Activated T-helper 9 cell treated with anti-CD3 and anti-CD28 coated beads, Interleukin-2, amount 50 U/mL, for 16 hours (primary cell): ENCODE measurements at regions not wholly inside any gene's neighbourhood (a gene's known extent, or its start where the extent isn't known, plus 50 kb on each side); places are given as distances from the start of the nearest gene placed in this dataset.
A peak's percentile ranks its signal among the peaks of the same experiment; 100 is the strongest.
"Not testable (repeated sequence)": the region's sequence is repeated elsewhere in the genome, so short reads cannot be mapped to it uniquely, and the experiment has no call there.

Source experiments
- DNase-seq: peaks from one replicate; pipeline ENCODE4 v3.0.0-alpha.2; 2020; ENCODE audit warnings: low read depth

DNA sequence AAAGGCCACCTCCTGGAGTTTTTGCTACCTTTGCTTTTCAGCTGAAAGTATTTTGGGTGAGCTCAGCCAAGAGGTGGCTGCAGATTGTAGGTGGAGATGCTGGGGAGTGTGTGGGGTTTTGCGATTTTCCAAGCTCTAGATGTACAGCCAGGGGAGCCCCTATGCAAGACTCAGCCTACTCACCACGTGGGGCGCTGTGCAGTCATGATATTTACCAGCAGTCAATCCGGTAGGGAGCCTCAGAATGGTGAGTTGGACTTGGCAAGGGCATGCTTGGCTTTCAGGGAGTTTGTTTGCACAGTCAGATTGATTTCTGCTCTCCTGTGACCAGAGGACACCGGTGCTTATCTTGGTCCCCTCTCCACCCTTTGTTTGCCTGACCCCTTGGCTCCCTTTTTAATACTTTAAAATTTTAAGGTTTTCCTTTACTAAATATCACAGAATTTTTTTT is 175.3 kb downstream of the UTP18 start:
- DNase-seq: no peak

DNA sequence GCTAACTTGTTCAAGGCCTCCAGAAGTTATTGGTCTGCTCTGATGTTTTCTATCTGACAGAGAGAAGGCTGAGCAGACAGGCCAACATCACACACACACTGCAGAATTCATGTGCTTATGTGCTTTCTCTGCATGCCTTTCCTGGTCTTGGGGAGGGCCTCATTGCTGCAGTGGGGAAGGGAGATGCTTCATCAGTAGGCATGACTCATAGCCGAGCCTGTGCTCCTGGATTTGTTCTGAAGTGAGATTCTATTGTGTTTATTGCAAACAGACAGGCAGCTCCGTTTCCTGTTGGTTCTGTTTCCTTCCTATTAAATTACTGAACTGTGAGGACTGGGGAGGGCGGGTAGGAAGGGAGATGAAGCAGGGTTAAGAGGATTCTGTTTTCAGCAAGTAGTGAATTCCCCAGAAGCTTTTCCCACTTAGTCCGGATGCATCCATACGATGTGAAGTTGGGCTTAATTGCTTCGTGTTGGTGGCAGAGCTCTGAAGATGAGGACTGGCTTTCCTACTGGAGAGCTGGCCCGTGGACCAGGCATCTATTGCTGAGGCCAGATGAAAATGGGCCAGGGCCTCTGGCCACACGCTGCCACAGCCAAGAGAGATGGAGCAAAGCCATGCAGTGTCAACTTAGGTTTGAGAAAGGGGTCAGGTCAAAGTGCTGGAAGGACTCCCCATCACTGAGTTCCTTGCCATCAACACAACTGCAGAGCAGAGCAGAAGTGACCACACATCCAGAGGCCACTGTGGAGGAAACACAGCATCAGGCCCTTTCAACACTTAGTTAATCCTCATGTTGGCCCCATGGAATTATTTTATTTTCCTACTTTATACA is 179.3 kb downstream of the UTP18 start:
- DNase-seq: no peak

DNA sequence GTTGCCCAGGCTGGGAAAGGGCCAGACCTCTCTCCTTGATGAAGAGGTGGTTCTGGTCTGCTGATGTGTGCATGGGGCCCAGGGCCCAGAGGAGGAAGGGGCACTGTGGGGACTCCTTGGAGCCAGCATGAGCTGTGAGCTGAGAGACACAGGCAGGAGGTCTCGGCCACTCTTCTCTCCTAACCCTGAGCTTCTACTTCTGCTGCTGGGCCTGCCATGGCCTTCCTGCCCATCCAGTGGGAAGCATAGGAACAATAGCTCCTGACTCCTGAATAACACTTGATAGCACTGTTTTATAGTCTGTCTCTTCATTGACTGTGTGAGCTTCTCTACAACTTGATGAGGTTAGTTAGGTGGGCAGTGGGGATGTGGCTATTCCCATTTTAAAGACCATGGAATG is 181.1 kb downstream of the UTP18 start:
- DNase-seq: no peak

DNA sequence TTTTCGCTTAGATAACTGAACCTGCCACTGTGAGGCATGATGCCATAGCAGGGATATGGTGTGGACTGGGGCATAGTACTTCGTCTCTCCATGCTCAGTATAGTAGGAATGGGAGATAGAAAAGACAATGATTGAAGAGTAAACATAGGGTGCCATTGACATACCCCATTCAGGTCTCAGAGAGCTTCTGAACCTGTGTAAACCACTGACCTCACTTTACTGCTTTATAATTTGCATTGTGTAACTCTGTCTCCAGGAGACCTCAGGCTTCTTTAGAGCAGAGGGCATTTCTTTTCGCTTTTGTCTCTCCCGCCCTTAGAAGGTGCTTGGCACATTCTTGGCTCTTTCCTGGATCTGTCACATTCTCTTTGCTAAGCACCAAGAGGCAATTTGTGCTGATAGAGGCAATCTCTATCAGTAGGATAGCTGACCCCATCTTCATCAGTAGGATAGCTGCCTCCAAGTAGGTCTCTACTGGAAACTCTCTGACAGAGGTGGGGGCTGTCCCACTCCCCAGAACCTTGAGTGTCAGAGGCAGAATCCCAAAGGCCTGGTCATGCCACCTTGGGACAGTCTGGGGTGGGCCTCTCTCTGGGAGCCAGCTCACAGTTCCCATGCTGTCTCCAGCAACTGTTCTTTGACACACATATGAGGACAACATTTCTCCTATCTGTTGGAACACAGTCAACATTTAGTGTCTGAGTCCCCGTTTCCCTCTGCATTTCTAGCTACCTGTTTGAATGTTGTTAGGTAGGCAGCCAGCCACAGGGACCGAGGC is 181.9 kb downstream of the UTP18 start:
- DNase-seq: no peak

DNA sequence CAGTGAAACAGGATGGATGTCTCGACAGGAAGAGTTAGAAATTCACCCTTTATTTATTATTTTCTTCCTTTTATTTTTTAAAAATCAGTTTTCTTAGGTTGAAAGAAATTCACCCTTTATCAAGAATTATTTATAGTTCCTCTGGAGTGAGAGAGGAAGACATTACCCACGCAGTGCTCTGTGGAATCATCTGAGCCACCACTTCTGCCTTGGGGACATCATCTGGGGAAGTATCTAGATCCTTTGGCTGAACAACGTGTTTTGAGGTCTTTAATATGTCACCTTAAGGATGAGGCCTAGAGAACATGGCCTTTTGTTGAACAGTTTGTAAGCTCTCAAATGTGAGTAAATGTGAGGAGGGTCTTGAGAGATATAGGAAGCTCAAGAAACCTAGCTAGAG is 183.3 kb downstream of the UTP18 start:
- no peak for DNase-seq

DNA sequence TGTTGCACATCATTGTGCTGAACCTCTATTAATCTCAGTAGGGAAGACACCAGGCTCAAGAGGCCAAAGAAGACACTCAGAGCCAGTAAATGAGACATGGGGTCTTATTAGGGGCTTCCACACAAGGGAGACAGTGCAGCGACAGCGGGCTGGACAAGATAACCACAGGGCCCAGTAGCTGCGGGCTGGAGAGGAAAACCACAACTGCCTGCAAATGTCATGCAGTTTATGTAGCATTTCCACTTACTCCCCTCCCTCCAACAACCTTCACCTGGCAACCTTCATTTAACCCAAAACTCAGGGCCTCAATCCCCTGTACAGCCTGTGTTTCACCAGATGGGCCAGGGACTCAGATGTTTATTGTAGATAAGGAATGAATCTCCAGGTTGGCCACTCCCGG is 185.6 kb downstream of the UTP18 start:
- DNase-seq: no peak

DNA sequence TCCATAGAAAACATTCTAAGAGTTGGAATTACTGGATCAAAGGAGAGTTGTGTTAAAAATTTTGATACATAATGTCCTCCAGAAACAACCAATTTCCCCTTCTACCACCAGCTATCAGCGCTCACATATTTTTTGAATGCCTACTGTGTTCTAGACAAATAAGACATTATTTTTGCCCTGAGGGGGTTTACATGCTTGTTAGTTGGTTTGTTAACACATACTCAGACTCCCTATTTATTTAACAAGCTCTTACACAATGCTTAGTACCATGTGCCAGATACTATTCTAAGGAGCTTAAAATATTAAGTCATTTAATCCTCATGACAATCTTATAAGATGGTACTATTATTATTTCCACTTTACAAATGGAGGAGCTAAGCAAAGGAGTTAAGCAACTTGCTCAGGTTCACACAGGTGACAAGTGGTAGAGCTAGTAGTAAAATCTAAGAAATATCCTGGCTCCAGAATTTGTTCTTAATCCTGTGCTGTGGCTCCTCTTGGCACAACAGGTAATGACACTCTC is 194.2 kb downstream of the UTP18 start:
- DNase-seq: no peak

DNA sequence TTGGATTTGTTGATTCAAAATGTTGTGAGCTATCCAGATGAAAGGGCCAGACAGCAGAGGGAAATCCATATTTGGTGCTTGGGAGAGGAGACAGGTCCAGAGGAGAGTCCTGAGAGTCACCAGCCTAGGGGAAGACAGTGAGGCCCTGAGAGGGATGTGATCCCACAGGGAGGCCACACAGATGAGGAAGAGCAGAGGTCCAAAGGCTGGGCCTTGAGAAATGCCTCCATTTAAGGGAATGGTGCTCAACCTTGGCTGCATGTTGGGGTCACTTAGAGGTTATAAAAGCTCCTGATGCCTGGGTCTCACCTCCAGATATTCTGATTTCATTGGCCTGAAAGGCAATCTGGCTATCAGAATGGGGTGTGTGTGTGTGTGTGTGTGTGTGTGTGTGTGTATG is 194.9 kb downstream of the UTP18 start:
- DNase-seq: no peak

DNA sequence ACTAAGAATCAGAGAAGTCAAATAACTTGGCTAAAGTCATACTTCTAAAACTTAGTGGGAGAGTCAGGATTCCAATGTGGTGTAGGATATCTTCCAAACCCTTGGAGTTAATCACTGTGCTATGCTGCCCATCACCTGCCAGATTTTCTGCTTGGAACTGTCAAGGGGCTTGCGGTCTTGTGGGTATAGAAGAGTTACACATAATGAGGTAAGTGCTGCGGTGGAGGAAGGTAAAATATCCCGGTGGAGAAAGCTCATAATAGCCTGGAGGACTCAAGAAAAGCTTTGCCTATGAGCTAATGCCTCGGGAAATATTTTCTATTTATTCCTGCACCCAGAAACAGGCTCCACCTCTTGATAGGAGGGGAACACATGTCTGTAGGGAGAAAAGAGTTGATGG is 195.6 kb downstream of the UTP18 start:
- DNase-seq: no peak

DNA sequence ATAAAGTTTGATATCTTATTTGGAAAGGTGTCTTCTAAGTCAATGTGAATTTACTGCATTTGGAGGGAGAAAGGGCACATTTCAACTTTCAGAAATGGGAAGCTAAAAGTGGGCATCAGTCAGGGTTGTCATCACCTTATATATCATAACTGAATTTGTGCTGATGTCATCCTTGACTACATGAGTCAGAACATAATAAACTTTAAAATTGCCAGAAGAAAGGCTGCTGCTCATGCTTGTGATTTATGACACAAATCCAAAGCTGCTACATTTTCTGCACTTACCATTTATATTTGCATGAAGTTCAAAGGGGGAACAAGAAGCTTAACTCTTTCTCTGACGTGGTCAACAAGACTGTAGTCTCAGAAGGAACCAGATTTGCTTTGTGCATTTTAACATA is 196.6 kb downstream of the UTP18 start:
- DNase-seq: no peak

DNA sequence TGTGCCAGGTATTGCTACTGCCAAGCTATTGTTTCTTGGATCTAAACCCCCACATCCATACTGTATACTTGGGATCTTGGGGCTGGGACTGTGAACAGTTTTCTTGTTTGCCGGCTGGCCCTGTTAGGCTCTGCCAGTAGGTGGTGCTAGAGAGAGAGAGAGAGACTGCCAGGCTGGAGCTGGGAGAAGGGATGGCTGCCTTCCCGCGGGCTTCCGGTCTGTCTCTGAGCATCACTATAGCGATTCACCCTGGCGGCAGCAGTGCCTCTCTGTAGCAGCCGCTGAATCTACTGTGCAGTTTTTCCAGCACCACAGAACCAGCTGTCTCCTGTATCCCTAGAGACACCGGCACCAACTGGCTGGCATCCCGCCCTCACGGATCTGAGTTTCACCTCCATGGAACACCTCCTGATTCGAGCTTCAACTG is 201.2 kb downstream of the UTP18 start:
- peak; percentile 7 for DNase-seq

DNA sequence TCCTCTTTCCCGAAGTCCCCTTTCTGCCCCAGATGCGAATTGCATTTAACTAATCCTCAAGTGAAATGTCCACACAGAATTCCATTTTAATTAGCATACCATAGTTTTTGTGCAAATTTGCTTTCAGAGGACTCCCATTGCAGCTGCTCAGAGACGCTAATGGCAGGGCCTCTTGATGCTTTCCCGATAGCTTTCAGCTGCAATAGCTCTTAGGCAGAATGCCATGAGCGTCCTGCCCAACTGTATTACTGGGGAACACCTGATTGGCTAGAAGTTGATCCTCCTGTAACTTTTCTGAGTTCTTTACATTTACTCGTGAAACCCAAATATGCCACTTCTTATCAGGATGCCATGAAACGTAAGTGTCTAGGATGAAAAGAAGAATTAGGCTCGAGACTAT is 203.0 kb downstream of the UTP18 start:
- DNase-seq: no peak

DNA sequence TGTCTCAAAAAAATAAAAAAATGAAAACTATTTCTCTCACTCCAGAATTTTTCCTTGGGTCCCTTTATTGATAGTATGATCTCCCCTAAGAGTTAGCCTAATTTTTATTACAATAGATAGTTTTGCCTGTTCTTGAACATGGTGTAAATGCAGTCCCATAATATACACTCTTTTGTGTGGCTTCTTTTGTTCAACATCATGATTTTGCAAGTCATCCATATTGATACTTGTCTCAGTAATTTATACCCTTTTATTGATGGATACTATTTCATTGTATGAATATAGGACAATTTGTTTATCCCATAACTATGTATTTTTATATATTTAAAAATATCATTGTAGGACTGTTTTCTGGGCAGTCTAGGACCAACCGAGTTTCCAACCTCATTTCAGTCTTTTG is 207.0 kb downstream of the UTP18 start:
- no peak for DNase-seq

DNA sequence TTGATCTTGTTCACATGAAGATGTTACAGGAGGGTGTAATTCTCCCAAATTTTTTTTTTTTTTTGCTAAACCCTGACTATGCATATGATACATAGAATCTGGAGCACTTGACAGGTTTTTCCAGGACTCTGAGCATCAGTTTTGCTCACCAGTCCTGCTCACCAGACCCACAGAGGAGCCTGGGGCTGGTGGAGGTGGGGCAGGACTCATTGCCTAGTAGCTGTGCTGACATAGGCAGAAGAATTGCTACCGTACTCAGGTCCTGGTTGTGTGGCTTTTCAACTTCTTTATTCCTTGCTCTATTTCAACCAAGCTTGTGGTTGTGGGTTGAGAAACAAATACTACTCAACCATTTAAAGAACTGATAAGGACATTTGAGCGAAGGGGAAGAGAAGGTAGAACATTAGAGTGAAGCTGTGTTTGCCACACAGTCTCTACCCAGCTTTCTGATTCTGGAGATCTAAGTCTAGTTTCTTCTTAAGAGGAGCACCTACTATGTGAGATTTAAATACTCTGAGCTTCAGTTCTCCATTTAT is 212.4 kb downstream of the UTP18 start:
- DNase-seq: no peak

DNA sequence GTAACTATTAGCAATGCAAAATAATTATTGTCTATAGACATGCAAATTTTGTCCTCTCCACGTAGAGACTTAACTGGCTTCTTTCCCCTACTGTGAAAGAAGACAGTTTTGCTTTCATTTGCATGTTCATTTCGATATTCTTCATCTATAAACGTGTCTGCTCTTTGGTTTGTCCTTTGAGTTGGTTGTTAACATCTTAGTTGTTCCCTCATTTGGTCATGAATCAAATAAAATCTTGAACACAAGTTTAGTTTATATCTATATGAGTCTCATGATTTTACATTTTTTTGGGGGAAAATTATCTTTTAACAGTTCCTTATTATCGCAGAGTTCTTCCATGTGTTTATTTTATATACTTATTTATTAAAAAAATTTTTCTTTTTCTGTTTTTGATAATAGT is 214.4 kb downstream of the UTP18 start:
- DNase-seq: no peak

DNA sequence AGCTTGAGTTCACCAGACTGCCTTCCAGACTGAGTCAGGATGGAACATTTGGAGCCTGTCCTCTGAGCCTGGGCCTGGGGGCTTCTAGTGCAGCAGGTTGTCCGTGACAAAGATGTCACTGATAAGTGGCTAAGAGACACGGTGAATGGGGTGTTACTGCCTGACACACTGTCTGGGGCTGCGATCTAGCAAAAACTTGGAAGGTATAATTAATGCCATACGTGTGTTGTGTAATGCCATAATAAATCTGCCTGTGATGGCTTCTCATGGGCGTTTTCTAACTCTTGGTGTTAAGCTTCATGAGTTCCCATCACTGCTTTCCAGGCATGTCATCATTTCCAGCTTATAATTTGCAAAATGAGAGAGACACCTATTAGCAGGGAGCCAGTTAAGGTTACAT is 215.4 kb downstream of the UTP18 start:
- DNase-seq: no peak

DNA sequence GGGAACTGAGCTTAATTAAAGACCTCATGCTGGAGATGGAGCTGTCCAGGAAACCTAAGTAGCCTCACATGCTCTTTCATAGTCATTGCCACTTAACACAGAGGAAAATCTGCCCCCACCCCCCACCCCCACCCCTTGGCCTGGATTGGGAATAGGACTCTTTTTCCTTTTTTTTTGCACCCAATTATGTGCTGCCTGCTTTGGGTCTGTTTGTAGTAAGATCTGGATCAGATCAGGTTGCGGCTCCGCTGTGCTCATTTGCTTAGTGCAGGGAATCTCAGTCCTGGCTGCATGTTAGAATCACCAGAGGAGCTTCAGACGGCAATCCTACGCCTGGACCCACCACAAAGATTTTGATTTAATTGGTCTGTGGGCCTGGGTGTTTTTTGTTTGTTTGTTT is 219.0 kb downstream of the UTP18 start:
- DNase-seq: no peak

DNA sequence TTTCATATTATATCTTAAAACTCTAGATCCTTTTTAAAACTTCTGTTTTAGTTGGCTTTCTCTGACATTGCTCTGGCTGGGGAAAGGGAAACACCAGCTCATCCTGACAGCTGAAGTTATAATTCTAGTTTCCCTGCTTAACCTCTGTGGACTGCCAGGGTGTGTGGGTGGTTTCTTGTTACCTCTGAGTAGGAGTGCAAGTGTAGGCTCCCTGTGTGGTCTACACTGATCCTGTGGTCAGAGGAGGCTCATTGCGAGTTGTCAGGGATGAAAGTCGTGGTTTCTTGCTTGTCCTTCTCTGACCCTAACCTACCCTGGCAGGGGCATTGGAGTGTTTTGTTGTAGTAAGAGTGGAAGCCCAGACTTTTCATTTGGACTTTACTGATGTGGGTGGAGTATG is 221.0 kb downstream of the UTP18 start:
- no peak for DNase-seq

DNA sequence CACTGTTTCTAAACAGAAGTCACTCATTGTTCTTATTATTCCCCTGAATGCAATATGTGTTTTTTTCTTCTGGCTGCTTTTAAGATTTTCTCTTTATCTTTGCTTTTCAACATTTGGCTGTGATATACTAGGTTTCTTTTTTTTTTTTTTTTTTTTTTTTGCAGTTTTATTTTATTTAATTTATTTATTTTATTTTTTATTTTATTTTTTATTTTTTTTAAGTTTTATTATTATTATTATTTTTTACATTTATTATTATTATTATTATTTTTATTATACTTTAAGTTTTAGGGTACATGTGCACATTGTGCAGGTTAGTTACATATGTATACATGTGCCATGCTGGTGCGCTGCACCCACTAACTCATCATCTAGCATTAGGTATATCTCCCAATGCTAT is 221.9 kb downstream of the UTP18 start:
- not testable (repeated sequence) for DNase-seq

DNA sequence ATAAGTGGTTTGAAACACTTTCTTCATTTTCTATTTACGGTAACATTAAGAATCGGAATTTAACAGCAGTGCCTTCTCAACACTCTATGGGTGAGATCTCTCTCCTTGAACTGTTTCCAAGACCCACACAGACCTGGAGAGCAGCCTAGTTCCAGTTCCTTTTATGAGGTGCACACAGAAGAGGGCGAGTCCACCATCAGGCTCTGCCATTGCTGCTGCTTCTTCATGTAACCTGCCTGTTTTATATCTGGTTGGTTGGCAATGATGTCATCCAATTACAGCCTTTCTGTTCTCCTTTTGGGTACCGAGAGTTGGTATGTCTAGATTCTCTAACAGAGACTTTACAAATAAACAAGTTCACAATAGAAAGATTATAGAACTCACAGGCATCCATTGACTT is 225.7 kb downstream of the UTP18 start:
- DNase-seq: no peak

DNA sequence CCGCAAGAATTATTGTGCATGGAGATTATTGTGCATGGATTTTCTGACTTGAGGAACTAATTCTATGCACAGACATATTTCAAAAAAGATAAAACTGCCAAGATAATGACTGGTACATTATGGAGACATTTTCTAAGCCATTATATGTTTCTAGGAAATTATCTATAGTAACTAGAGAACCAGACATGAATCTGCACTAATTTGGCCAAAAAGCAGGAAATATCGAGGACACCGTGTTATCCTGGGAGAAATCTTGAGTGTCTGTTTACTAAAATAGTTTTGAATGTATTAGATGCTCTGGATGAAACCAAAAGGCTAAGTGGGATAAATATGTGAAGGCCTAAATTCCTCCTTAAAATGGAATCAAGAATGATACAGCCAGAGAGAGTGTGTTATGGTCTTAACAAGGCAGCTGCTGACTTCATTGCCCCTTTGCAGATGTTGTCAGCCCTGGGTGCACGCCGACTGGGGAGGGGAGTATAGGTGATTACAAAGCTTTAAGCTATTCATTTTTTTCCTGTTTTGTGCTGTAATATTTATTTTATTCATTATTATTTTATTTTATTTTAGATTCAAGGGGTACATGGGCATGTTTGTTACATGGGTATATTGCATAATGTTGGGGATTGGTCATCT is 226.7 kb downstream of the UTP18 start:
- DNase-seq: no peak

DNA sequence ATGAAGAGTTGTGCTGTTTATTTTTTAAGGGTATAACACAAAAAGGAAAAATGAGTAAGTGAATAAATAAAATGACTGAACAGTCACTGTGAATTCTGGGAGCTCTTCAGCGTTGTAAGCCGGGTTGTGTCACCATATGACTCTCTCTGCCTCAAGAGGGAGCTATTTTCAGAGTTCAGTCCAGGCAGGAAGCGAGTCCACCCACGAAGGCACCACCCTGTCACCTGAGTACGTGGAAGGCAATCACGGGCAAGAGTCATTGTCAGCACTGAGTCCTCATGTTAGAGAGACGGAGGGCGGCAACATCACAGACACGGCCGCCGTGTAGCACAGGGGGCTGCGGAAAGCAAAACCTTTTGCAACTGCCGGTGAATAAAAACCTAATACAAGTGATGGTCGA is 227.6 kb downstream of the UTP18 start:
- DNase-seq: no peak

DNA sequence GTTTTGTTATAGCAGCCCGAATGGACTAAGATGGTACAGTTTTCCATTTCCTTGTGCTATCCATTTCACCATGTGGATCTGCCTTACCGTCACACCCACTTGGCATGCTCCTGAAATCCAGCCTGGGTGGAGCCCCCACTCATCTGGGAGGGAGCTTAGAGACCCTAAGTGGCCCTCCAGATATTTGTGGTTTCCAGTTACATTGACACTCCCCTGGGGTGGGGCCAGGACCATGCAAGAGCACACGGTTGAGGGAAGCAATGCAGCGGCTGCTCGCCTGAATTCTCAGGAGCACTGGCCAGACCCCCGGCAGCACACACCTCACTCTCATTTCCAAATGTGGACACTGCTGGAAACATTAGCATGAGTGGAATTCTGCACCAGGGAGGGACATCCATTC is 231.1 kb downstream of the UTP18 start:
- DNase-seq: no peak
